ENCODE measurements at regions not wholly inside any gene's neighbourhood (a gene's known extent, or its start where the extent isn't known, plus 50 kb on each side); places are given as distances from the start of the nearest gene placed in this dataset.

GRCh38 chr5:6961123-6961522 is 247.9 kb downstream of the TENT4A start:
- CTCF ChIA-PET = no interaction called here
- POLR2A ChIA-PET = no interaction called here
- TF ChIP-seq HDGF (IDR thresholded peaks at IDR 0.05; ENCODE audit: borderline replicate concordance) (no peak), L3MBTL2 (conservative IDR thresholded peaks at IDR 0.05) (no peak), ZNF384 (IDR thresholded peaks at IDR 0.05) (no peak), SUZ12 (IDR thresholded peaks at IDR 0.05) (no peak), TARDBP (IDR thresholded peaks at IDR 0.05) (no peak), FOXA1 (IDR thresholded peaks at IDR 0.05) (no peak), FOXM1 (IDR thresholded peaks at IDR 0.05; ENCODE audit: borderline replicate concordance) (no peak), ARNT (IDR thresholded peaks at IDR 0.05) (no peak), BHLHE40 (IDR thresholded peaks at IDR 0.05; ENCODE audit: borderline replicate concordance) (no peak), NFRKB (IDR thresholded peaks at IDR 0.05) (no peak), PKNOX1 (IDR thresholded peaks at IDR 0.05) (no peak), SP1 (IDR thresholded peaks at IDR 0.05) (no peak), ELF4 (IDR thresholded peaks at IDR 0.05) (no peak), LEF1 (IDR thresholded peaks at IDR 0.05; ENCODE audit: borderline replicate concordance) (no peak), FOXK2 (IDR thresholded peaks at IDR 0.05) (no peak)
- no peak for DNase-seq (ENCODE audit: extremely low spot score)

DNA sequence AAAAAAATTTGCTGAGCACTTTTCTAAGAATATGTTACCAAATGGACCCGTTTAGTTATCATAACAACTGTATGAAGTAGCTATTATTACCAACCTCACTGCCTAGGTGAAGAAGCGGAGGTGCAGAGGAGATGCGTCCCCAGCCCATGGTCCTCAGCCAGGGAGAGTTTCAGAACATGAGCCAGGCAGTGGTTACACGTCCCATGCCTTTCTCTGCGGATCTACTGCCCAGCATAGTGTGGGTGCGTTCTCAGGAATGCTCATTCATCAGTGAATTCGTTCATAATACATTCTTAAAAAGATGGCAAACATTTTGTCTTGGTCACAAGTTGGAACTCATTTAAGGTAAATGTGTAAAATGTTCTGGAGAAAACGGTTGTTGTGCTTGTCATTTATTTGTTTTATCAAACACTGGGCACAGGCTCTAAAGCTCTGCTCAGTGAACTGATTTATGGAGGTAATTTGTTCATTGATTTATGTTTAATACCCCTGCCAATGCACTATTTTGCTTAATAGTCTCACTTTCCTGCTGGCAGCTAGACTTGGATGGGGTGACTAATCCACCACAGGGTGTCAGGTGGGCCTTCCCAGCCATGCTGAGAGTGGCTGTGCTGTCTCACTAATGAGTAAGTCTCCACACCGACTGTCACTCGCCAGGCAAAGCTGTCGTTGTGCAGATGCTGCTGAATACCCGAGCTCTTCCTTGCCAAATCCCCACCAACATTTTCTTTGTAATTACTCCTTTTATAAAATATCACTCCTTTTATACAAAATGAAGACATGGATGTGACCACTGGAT is 248.8 kb downstream of the TENT4A start:
- POLR2A ChIA-PET = no interaction called here

DNA sequence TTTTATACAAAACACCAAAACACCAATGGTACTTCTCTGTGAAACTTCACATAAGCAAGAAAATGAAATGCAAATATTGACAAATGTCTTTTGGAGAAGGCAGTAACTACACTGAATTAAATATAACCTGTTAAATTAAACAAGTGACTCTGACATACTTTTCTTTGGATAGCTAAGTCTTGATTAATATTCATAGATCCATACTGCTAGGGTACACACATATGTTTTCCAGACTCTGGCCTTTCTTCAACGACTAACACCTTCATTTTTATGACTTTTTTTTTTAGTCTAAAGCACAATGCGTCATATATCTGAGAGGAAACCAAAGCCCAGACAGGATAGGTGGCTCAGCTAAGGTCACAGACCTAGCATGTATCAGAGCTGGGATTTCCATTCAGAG is 263.7 kb downstream of the TENT4A start:
- ChIA-PET CTCF (no interaction called here), POLR2A (no interaction called here)
- DNase-seq (ENCODE audit: extremely low spot score) = no peak

More for the DNA sequence above, 248.8 kb downstream of the TENT4A start:
- TF ChIP-seq HDGF (IDR thresholded peaks at IDR 0.05; ENCODE audit: borderline replicate concordance) (no peak), SP1 (IDR thresholded peaks at IDR 0.05) (no peak), LEF1 (IDR thresholded peaks at IDR 0.05; ENCODE audit: borderline replicate concordance) (no peak), PKNOX1 (IDR thresholded peaks at IDR 0.05) (no peak), ARNT (IDR thresholded peaks at IDR 0.05) (no peak), ELF4 (IDR thresholded peaks at IDR 0.05) (no peak), FOXK2 (IDR thresholded peaks at IDR 0.05) (no peak), ZNF384 (IDR thresholded peaks at IDR 0.05) (no peak), L3MBTL2 (conservative IDR thresholded peaks at IDR 0.05) (no peak), CTBP1 (IDR thresholded peaks at IDR 0.05; ENCODE audit: borderline replicate concordance) (no peak), NFRKB (IDR thresholded peaks at IDR 0.05) (no peak), BHLHE40 (IDR thresholded peaks at IDR 0.05; ENCODE audit: borderline replicate concordance) (no peak), FOXM1 (IDR thresholded peaks at IDR 0.05; ENCODE audit: borderline replicate concordance) (no peak), FOXA1 (IDR thresholded peaks at IDR 0.05) (no peak), TARDBP (IDR thresholded peaks at IDR 0.05) (no peak), SUZ12 (IDR thresholded peaks at IDR 0.05) (no peak)
- CTCF ChIA-PET = no interaction called here
- no peak for DNase-seq (ENCODE audit: extremely low spot score)

DNA sequence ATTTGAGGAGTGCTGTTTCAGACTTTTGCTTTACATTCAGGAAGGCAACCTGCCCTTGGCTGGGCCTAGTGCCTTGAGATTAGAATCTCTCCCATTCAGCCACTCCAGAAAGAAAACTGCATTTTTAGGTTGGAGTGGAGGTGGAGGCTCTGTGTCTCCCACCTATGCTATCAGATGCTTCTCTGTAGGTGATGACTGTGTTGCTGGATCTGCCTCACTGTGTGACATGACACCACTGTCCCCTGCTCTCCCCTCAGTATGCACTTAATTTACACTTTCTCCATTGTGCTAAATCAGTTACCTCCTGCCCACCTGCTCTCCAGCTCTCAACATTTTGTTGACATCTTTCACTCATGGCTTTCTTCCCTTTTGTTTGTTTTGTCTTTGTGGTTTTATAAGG is 265.8 kb downstream of the TENT4A start:
- TF ChIP-seq L3MBTL2 (conservative IDR thresholded peaks at IDR 0.05) = no peak
- ChIA-PET CTCF (no interaction called here), POLR2A (no interaction called here)
- no peak for DNase-seq (ENCODE audit: extremely low spot score)

More for the DNA sequence above, 263.7 kb downstream of the TENT4A start:
- TF ChIP-seq HDGF (IDR thresholded peaks at IDR 0.05; ENCODE audit: borderline replicate concordance) = no peak
- TF ChIP-seq L3MBTL2 (conservative IDR thresholded peaks at IDR 0.05) = no peak
- no peak for TF ChIP-seq PKNOX1 (IDR thresholded peaks at IDR 0.05)
- no peak for TF ChIP-seq FOXK2 (IDR thresholded peaks at IDR 0.05)

DNA sequence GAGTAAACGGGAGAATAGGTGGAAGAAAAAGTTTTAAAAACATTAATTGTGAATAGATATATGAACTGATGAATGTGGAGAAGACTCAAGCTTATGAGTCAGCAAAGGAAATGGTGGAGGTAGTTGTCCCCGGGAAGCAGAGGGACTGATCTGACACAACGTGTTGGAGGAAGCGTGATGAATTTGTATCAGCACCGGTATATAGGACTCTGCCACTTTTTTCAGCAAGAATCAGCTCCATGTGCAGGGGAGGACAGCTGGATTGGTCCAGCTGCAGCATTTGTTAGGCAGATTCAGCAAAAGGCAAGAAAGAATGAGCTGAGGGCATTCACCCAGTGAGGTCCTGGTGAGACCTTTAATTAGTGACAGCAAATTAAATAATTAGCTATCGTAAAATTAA is 276.0 kb downstream of the TENT4A start:
- no peak for TF ChIP-seq CTBP1 (IDR thresholded peaks at IDR 0.05; ENCODE audit: borderline replicate concordance)
- CTCF ChIA-PET = no interaction called here
- no peak for DNase-seq (ENCODE audit: extremely low spot score)
- POLR2A ChIA-PET = no interaction called here

GRCh38 chr5:6994097-6994496 is 280.9 kb downstream of the TENT4A start:
- no peak for DNase-seq (ENCODE audit: extremely low spot score)
- TF ChIP-seq ARNT (IDR thresholded peaks at IDR 0.05) = no peak
- no peak for TF ChIP-seq NFRKB (IDR thresholded peaks at IDR 0.05)
- no peak for TF ChIP-seq TARDBP (IDR thresholded peaks at IDR 0.05)
- POLR2A ChIA-PET = no interaction called here
- CTCF ChIA-PET = no interaction called here

DNA sequence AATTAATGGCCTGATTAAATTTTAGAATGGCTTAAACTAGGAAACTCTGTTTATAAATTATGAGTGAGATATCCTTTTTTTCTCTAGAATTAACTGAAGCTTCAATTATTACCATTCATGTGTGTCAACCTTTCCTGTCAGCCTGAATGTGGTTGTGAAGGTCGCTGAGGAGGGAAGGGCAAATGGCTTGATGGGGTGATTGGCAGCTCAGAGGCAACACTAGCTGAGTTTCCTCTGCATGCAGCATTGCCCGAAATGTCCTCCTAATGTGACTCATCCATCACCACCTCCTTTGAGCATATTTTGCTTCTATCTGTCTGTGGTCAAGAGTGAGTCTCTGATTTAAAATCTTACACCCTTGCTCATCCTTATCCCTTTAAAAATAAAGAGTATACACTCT is 281.9 kb downstream of the TENT4A start:
- POLR2A ChIA-PET = no interaction called here
- no peak for DNase-seq (ENCODE audit: extremely low spot score)

More for the DNA sequence above, 281.9 kb downstream of the TENT4A start:
- TF ChIP-seq FOXA1 (IDR thresholded peaks at IDR 0.05) = no peak
- no peak for TF ChIP-seq SP1 (IDR thresholded peaks at IDR 0.05)
- no peak for TF ChIP-seq SUZ12 (IDR thresholded peaks at IDR 0.05)
- CTCF ChIA-PET = no interaction called here

All from HEK293T (cell line).